ENCODE measurements at regions not wholly inside any gene's neighbourhood (a gene's known extent, or its start where the extent isn't known, plus 50 kb on each side); places are given as distances from the start of the nearest gene placed in this dataset.

- peaks cover 9% of the 10 kb centered on the region for H3K27me3 Mint-ChIP-seq
Measured at GRCh38 chr20:56993020-56993559, 273.4 kb downstream of the BMP7 start.

GRCh38 chr20:56994006-56994405, 272.4 kb downstream of the BMP7 start:
- no peaks in the 10 kb centered on the region for H3K4me1 Mint-ChIP-seq (ENCODE audit: low read depth)
- DNase-seq (no peak), ATAC-seq (ENCODE audit: poor library complexity) (no peak)
- no peak overlapping the region for H3K27ac ChIP-seq (ENCODE audit: low read depth in 1 of 2, low read length in 2 of 2)
- H3K36me3 ChIP-seq (ENCODE audit: insufficient read depth, low read length) = no peaks in the 10 kb centered on the region
- H3K27ac Mint-ChIP-seq = no peak overlapping the region
- peaks cover 0 to 11% of the 10 kb centered on the region in 2 experiments for H3K27me3 ChIP-seq (ENCODE audit: control insufficient read depth in 1 of 2, insufficient read depth in 2 of 2, low read length in 2 of 2)
- no peak overlapping the region for H3K4me3 Mint-ChIP-seq
- ChIA-PET CTCF (no interaction called here), POLR2A (no interaction called here)
- H3K9me3 Mint-ChIP-seq = peaks cover 3% of the 10 kb centered on the region
- H3K27me3 Mint-ChIP-seq = peaks cover 9% of the 10 kb centered on the region
- no peak for TF ChIP-seq CTCF (IDR thresholded peaks at IDR 0.05)
- intact Hi-C loops (cut with DNase I, micrococcal nuclease) = no loop called here
- H3K36me3 Mint-ChIP-seq (ENCODE audit: low read depth) = no peaks in the 10 kb centered on the region
- H3K4me1 ChIP-seq (ENCODE audit: insufficient read depth, low read length) = no peaks in the 10 kb centered on the region
- H3K9me3 ChIP-seq (ENCODE audit: control insufficient read depth in 1 of 2, insufficient read depth in 1 of 2, low read length in 2 of 2) = peaks cover 7 to 18% of the 10 kb centered on the region in 2 experiments
- H3K4me3 ChIP-seq (ENCODE audit: low read length) = no peak overlapping the region

More at GRCh38 chr20:56993020-56993559, 273.4 kb downstream of the BMP7 start:
- no peak overlapping the region for H3K4me3 ChIP-seq (ENCODE audit: low read length)
- H3K9me3 ChIP-seq (ENCODE audit: control insufficient read depth in 1 of 2, insufficient read depth in 1 of 2, low read length in 2 of 2) = peaks cover 0 to 15% of the 10 kb centered on the region in 2 experiments
- intact Hi-C loops (cut with DNase I, micrococcal nuclease) = no loop called here
- H3K27ac ChIP-seq (ENCODE audit: low read depth in 1 of 2, low read length in 2 of 2) = no peak overlapping the region
- no peaks in the 10 kb centered on the region for H3K36me3 ChIP-seq (ENCODE audit: insufficient read depth, low read length)
- Mint-ChIP-seq H3K9me3 (no peaks in the 10 kb centered on the region), H3K4me3 (no peak overlapping the region), H3K36me3 (ENCODE audit: low read depth) (no peaks in the 10 kb centered on the region), H3K4me1 (ENCODE audit: low read depth) (no peaks in the 10 kb centered on the region), H3K27ac (no peak overlapping the region)
- no peaks in the 10 kb centered on the region for H3K4me1 ChIP-seq (ENCODE audit: insufficient read depth, low read length)
- ChIA-PET POLR2A (no interaction called here), CTCF (no interaction called here)
- no peak for ATAC-seq (ENCODE audit: poor library complexity)
- no peak for DNase-seq
- H3K27me3 ChIP-seq (ENCODE audit: control insufficient read depth in 1 of 2, insufficient read depth in 2 of 2, low read length in 2 of 2) = peaks cover 0 to 11% of the 10 kb centered on the region in 2 experiments
- no peak for TF ChIP-seq CTCF (IDR thresholded peaks at IDR 0.05)

- TF ChIP-seq CTCF (IDR thresholded peaks at IDR 0.05) = no peak
- DNase-seq (no peak), ATAC-seq (ENCODE audit: poor library complexity) (no peak)
- ChIA-PET POLR2A (no interaction called here), CTCF (no interaction called here)
- Mint-ChIP-seq H3K4me3 (no peak overlapping the region), H3K4me1 (ENCODE audit: low read depth) (no peaks in the 10 kb centered on the region), H3K27me3 (peaks cover 9% of the 10 kb centered on the region), H3K27ac (no peak overlapping the region), H3K36me3 (ENCODE audit: low read depth) (no peaks in the 10 kb centered on the region), H3K9me3 (peaks cover 4% of the 10 kb centered on the region)
- Histone ChIP-seq H3K4me1 (ENCODE audit: insufficient read depth, low read length) (no peaks in the 10 kb centered on the region), H3K9me3 (ENCODE audit: control insufficient read depth in 1 of 2, insufficient read depth in 1 of 2, low read length in 2 of 2) (peaks cover 7 to 24% of the 10 kb centered on the region in 2 experiments), H3K27me3 (ENCODE audit: control insufficient read depth in 1 of 2, insufficient read depth in 2 of 2, low read length in 2 of 2) (peaks cover 0 to 11% of the 10 kb centered on the region in 2 experiments), H3K27ac (ENCODE audit: low read depth in 1 of 2, low read length in 2 of 2) (no peak overlapping the region), H3K36me3 (ENCODE audit: insufficient read depth, low read length) (no peaks in the 10 kb centered on the region), H3K4me3 (ENCODE audit: low read length) (no peak overlapping the region)
- intact Hi-C loops (cut with DNase I, micrococcal nuclease) = no loop called here
Measured at GRCh38 chr20:56995149-56995548, 271.3 kb downstream of the BMP7 start.

All from CD4-positive, alpha-beta T cell (primary cell).